HG03025 (cell line): ENCODE measurements at regions not wholly inside any gene's neighbourhood (a gene's known extent, or its start where the extent isn't known, plus 50 kb on each side); places are given as distances from the start of the nearest gene placed in this dataset.

Experiments used
- ATAC-seq: cut with Tn5 transposase; IDR thresholded peaks from one replicate; pipeline ENCODE4 v1.9.1; 2021; ENCODE audit warnings: mild to moderate bottlenecking, moderate library complexity; ENCODE audit not compliant: unreplicated experiment, low FRiP score

- no peak for ATAC-seq
Observed at GRCh38 chr12:130016986-130017385, 113.2 kb upstream of the TMEM132D start.

GRCh38 chr12:130017591-130018449 is 114.0 kb upstream of the TMEM132D start:
- ATAC-seq, result no peak

- no peak for ATAC-seq
Observed at GRCh38 chr12:130018614-130019013, 114.8 kb upstream of the TMEM132D start.

- ATAC-seq, result no peak
Observed at GRCh38 chr12:130026608-130027176, 122.9 kb upstream of the TMEM132D start.

- ATAC-seq, result no peak
Observed at GRCh38 chr12:130027798-130028197, 124.0 kb upstream of the TMEM132D start.

- no peak for ATAC-seq
Observed at GRCh38 chr12:130029151-130029550, 125.3 kb upstream of the TMEM132D start.

GRCh38 chr12:130031041-130031440 is 127.2 kb upstream of the TMEM132D start:
- no peak for ATAC-seq

- no peak for ATAC-seq
Observed at GRCh38 chr12:130031571-130032189, 127.9 kb upstream of the TMEM132D start.

GRCh38 chr12:130041983-130042812 is 120.1 kb upstream of the FZD10 start:
- ATAC-seq, result no peak

- ATAC-seq, result no peak
Observed at GRCh38 chr12:130043685-130044406, 118.4 kb upstream of the FZD10 start.

GRCh38 chr12:130044991-130045621 is 117.2 kb upstream of the FZD10 start:
- no peak for ATAC-seq

- ATAC-seq, result no peak
Observed at GRCh38 chr12:130049666-130050065, 112.6 kb upstream of the FZD10 start.

- no peak for ATAC-seq
Observed at GRCh38 chr12:130051900-130052299, 110.4 kb upstream of the FZD10 start.

- ATAC-seq, result no peak
Observed at GRCh38 chr12:130053651-130054069, 108.6 kb upstream of the FZD10 start.

- no peak for ATAC-seq
Observed at GRCh38 chr12:130054803-130055202, 107.5 kb upstream of the FZD10 start.

GRCh38 chr12:130058926-130059472 is 103.3 kb upstream of the FZD10 start:
- no peak for ATAC-seq

GRCh38 chr12:130063866-130064265 is 98.4 kb upstream of the FZD10 start:
- no peak for ATAC-seq

GRCh38 chr12:130064999-130065398 is 97.3 kb upstream of the FZD10 start:
- no peak for ATAC-seq

- ATAC-seq, result no peak
Observed at GRCh38 chr12:130066742-130067141, 95.5 kb upstream of the FZD10 start.
